HG02852 (cell line): ENCODE measurements at regions not wholly inside any gene's neighbourhood (a gene's known extent, or its start where the extent isn't known, plus 50 kb on each side); places are given as distances from the start of the nearest gene placed in this dataset.
"Not testable (repeated sequence)": the region's sequence is repeated elsewhere in the genome, so short reads cannot be mapped to it uniquely, and the experiment has no call there.

Experiments used
- ATAC-seq: cut with Tn5 transposase; IDR thresholded peaks from one replicate; pipeline ENCODE4 v1.9.1; 2021; ENCODE audit warnings: mild to moderate bottlenecking, moderate library complexity; ENCODE audit not compliant: unreplicated experiment

DNA sequence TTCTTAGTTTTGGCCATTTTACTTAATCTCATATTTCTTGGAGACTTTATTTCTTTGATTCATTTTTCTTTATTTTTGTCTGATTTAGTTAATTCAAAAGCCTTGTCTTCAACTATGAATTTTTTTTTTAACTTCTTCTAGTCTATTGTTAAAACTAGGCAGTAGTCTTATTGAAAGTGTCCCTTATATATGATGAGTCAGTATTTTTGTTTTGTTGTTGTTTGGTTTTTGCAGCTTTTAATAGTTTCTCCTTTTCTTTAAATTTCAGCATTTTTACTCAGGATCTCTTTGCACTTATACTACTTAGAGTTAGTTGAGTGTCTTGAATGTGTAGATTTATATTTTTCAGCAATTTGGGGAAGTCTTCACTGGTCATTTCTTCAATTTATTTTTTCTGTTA, 758.5 kb upstream of the CDH8 start:
- ATAC-seq: no peak

DNA sequence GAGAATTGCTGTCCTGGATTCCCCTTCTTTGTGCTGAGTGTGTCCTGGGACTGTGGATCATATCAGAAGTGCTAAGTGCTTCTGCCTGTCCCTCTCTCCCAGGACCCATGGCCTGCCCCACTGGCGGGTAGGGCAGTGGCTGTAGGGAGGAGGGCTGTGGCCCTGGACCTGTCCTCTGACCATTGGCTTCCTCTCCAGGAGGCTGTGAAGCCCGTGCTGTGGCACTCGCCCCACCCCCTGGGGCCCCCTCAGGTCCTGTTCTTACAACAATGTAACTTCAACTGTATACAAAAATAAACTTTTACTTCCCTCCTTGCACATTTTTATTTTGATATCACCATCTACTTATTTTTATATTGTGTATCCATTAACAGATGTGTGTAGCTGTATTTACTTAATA, 743.8 kb upstream of the CDH8 start:
- ATAC-seq: not testable (repeated sequence)

DNA sequence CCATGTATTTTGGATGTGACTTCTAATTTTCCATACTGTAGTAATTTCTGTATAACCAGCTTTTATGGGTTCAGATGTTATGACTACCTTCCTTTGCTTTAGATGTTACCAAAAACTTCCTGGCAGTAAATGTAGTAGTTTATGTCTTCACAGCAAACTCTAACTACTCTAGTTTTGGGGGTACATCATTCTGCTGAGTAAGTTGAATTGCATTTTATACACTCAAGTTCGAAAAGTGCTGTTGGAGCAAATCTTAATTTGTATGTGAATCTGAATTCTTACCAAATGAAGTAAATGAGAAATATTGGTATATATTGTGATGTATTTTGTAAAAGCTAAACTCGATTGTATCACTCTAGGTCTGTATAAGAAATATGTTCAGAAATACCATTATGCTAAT, 728.3 kb upstream of the CDH8 start:
- ATAC-seq: no peak

DNA sequence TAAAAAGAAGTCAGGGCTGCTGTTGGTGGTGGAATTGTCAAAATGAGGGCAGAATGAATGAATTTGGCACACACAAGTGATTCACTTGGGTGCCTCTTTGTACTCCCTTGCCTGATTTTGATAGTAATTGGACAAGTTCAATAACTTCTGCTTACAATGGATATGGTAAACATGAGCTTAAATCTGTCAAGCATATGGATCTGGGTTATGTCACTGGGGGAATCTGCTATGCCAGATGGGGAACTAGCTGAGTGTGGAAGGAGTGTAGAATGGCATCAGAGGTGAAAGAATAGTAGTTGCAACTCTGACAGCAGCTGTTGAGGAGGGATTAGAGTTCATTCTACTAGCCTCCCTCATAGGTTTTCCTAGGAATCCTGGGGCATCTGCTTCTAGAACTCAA, 724.2 kb upstream of the CDH8 start:
- ATAC-seq: no peak

DNA sequence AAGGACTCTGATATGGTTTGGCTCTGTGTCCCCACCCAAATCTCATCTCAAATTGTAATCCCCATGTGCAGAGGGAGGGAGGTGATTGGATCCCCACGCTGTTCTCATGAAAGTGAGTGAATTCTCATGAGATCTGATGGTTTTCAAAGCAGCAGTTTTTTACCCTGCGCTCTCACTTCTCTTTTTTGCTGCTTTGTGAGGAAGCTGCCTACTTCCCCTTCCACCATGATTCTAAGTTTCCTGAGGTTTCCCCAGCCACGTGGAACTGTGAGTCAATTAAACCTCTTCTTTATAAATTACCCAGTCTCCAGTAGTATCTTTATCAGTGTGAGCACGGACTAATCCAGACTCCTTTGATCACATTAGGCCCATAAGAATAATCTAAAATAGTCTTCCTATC, 719.7 kb upstream of the CDH8 start:
- ATAC-seq: no peak

DNA sequence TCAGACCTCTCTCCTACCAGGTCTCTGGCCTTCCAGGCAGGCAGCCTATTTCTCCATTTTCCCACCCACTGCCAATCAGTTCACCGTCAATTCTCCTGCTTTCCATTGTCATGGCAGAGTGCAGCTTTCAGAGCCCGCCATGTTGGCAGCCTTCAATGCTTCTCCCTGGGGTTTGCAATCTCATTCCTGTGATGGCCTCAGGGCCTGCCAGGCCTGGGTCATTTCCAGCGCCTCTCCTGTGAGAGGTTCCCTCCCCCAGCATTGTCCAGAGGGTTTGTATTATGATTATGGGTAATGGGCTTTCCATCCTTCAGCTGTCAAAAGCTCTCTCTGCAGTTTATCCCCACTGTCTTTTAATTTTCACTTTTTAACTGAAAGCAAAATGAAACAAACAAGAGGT, 716.6 kb upstream of the CDH8 start:
- ATAC-seq: no peak

DNA sequence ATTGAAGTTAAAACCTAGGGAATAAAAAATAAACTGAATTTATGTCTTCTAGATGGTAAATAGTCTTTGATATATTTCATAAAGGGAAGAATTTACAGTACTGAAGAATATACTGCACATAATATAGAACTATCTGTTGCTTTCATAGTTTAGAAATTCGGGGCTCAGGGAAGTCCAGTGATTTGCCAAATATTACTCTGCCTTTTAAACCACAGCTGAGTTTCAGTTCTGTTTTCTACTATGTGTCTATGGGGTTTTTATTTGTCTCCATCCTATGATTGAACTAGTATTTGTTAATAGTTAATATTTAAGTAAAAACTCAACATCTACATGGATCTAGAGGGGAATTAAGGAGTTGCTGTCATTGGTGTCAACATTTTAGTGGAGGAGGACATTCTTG, 715.0 kb upstream of the CDH8 start:
- ATAC-seq: peak; percentile 70

DNA sequence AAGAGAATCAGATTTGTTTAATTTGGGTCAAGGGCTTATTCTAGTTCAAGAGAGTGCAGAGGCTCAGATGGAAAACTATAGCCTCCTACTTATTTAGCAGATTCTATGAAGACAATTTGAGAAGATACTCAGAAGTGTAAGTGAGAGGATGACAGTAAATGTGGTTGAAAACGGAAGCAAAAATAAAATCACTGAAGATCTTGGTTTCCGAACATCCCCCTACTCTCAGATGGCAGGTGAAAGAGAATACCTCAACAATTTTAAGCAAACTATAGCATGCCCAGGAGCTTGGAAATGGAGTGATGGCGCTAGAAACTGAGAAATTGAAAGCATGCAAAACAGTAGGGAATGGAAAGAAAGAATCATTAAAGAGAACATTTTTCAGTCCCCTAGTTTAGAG, 705.5 kb upstream of the CDH8 start:
- no peak for ATAC-seq

DNA sequence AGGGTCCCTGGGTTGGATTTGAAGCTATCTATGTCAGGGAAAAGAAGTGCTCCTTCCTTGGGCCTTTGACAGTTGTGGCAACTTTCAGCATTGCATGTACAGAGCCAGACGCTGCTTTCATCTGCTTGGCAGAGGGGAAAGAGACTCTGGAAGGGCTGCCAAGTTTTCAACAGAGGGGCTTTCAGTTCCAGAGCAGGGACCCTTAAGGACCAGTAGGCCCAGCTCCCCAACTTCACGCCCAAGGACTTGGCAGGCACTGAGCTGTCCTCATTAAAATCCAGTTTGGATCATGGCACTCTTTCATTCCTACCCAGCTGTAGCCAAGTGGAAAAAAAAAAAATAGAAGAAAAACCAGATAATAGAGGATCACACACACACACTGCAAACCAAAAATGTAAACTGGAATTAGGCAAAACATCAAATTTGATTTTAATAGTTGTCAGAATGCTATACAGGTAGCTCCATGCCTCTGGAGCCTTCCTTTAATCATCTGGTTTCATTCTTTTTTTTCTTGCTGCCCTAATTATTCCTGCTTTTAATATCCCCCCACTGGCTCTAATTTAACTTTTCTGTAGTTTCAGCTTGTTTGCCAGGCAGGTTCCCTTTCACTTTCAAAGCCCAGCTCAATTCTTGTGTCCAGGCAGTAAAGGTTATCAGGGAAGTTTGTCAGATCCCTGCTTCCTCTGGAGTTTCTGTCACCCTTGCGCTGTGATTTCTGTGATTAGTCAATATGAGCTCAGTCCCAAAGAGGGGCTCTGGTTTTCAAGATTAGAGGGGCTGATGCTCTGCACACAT, 702.6 kb upstream of the CDH8 start:
- no peak for ATAC-seq

DNA sequence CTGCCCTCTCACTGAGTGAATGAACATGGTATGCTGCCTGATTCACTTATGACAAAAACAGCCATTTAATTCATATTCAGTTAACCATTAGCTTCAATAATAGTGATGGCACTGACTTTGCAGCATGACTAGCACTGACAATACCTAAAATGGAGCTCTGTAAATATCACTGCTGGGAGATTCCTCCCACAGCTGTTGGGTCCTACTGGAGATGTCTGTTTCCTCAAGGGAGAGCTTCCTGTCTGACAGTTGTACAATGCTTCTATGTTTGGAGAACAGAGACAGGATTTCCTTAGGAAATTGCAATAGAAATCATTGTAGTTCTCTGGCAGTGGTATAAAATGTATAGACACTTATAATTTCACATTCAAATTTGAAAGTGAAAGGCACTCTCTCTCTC, 695.9 kb upstream of the CDH8 start:
- ATAC-seq: no peak

DNA sequence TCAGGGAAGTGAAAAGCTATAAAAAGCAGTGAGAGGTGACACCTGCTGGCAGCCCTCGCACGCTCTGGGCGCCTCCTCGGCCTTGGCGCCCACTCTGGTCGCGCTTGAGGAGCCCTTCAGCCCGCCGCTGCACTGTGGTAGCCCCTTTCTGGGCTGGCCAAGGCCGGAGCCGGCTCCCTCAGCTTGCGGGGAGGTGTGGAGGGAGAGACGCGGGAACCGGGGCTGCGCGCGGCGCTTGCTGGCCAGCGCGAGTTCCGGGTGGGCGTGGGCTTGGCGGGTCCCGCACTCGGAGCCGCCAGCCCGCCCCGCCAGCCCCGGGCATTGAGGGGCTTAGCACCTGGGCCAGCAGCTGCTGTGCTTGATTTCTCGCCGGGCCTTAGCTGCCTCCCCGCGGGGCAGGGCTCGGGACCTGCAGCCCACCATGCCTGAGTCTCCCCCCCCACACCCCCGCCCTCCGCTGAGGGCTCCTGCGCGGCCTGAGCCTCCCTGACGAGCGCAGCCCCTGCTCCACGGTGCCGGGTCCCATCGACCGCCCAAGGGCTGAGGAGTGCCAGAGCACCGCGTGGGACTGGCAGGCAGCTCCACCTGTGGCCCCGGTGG, 688.5 kb upstream of the CDH8 start:
- ATAC-seq: not testable (repeated sequence)

DNA sequence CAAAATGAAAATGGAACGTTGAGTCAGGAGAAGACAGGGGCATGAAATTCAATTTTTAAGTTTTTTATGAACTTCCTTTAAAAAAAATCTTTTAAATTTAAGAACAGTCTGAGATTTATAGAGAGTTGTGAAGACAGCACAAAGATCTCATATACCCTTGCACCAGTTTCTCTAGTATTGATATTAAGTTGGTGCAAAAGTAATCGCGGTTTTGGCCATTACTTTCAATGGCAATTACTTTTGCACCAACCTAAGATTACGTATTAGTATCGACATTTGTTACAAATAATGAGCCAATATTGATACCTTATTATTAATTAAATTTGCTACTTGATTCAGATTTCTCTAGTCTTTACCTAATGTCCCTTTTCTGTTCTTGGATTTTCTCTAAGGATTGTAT, 684.4 kb upstream of the CDH8 start:
- no peak for ATAC-seq

DNA sequence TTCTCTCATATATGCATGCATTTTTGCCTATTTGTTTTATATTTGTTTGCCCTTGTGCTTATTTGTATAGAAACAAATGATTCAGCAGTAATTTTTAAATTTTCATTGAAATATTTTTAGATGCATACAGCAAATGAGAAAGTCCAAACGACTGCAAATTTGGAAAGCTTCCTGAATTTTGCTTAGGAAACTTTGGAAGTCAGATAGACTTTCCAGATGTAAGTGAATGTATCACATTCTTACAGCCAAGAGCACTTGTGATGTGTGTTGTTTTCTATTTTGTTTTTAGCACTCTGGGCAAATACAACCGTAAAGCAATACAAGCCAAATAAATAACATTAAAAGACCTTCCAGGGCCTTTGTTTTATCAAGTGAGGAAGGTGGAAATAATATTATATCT, 680.8 kb upstream of the CDH8 start:
- ATAC-seq: no peak

DNA sequence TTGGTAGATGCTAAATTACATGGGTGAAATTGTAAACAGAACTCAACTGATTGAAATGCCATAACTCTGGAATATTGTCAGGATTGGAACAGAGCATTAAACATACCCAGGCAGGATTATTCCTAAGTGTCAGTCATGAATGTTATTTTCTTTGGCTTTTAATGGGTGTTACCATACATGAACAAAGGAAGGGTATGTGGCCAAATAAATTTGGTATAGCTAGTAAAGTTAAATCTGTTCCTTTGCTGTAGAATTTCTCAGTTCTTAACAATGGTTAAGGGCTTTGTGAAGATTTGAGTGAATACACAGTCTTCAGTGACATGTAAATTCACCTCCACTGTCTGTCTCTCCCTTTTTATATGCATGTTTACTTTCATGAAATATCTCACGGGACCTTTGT, 679.5 kb upstream of the CDH8 start:
- no peak for ATAC-seq

DNA sequence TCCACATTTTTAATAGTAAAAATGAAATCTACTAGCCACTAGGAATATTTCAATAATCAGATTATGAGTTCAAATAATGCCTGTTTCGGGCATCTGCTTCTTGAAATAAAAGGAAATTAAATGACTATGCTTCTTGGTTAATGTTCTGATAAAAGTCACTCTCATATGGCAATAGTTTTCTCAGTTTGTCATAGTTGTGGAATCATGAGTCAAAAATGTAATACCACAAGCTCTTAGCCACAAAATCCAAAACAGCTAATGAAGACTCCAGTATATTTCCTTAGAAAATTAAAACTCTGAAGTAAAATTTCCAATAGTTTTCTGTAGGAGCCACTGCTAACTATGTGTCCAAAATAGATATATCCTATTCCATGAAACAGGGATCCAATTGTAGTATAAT, 676.3 kb upstream of the CDH8 start:
- no peak for ATAC-seq

DNA sequence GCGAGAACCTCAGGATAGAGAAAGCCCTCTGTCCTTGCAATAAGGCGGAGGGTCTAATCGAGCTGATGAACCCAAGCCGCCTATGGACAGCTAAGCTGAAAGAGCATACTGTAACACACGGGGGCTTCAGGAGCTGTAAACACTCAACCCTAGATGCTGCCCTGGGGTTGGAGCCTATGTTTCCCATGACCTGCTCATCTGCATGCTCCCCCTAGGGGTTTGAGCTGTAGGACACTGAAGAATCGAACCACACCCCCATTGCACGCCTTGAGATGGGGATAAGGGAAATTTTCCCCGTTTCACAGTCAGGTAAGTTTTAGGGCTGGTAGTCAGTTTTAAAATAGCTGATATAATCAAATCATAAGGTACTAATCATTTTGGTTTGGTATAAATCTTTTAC, 675.6 kb upstream of the CDH8 start:
- no peak for ATAC-seq

DNA sequence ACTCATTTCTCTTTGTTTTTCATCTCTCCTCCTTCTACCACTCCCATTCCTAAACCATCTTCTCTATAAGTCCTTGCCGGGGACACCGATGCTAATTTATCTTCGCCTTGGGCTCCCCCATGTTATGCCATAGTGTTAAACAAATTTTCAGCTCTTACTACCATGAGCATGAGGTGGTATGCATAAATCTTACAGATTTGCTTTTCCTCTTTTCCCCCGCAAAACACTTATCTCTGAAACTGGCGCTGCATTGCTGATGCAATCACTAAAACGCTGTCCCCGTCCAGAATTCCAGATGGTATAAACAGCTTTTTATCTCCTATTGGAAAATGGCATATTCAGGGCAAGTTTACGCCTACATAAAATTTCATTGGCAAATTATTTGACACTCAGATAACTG, 673.6 kb upstream of the CDH8 start:
- ATAC-seq: no peak

DNA sequence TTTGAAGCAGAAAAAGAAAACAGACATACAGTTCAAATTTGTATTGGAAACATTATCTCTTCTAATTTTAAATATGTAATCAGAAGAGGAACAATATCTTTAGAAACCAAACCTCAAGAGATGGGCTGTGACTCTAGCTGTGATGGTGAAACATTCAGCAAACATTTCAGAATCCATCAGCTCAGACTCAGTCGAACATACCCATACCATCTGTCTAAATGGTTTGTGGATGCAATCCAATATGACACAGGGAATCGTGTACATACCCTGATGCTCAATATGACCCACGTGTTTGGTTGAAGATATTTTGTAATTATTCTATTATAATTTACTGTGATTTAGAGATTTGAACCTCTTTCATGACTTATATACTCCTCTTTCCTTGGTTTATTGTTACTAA, 665.2 kb upstream of the CDH8 start:
- ATAC-seq: no peak

DNA sequence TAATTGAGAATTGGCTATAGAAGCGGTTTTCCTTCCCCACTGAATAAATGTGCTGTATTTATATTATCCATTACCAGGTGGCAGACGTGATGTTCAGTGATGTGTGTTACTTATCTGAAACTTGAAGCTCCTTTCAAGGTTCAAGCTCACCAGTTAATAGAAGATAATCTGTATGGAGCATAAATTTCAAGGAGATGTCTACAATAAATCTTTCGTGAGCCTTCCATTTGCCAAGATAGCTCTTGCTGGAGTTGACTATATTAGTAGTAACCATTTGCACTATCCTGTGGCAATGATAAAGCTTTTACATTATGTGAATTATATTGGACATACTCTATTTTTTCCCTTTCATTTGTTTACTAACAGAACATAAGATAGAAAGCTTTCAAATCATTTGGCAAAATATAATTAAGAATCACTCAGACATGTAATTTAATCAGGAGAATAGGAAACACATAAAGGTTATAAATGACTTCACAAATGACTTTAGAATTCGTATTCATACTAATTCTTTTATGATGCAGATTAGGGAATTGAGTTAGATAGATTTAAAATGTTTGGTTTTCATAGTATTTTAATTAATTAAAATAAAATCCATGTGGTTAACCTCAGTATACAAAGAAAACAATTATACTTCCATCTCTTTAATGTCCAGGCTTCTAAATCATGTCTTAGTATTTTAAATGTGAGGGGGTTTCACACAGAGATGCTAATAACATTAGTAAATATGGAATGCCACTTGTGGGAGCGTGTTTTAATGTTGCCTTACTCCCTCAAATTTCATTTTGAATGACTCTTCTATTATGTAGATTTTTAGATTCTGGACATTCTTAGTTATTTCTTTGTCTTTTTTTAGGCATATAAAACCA, 664.4 kb upstream of the CDH8 start:
- ATAC-seq: no peak

DNA sequence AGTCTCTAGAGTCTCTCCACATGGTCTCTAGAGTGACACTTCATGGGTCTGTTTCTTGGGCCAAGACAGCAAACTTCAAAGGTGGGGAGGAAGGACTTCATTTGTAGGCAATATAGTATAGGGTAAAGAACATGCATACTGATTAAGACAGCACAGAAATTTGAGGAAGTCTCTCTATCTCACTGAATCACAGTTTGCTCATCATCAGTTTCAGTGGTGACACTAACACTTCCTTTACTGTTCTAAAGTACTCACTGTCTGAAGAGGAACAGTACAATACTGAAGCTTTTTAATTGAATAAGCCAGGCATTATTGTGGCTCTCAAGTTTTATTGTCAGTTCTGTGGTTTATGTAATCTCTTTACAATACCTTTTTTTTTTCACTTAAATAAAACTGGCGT, 656.4 kb upstream of the CDH8 start:
- peak; percentile 93 for ATAC-seq

DNA sequence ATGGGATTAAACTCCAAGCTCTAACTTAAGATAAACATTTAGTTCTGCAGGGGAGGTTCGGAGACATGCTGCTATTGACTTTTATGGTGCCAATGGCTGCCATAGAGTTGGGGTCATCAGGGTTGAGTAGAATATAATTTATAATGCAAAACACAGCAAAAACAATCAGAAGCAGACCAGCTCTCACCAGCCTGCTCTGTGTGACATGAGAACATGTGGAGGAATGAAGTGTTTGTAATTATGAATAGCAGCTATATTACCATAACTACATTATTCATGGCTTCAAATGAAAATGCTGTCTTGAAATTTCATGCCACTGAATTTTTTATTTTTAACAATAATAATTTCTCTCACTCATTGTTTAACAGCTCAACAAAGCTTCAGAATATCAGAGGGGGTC, 645.6 kb upstream of the CDH8 start:
- ATAC-seq: no peak

DNA sequence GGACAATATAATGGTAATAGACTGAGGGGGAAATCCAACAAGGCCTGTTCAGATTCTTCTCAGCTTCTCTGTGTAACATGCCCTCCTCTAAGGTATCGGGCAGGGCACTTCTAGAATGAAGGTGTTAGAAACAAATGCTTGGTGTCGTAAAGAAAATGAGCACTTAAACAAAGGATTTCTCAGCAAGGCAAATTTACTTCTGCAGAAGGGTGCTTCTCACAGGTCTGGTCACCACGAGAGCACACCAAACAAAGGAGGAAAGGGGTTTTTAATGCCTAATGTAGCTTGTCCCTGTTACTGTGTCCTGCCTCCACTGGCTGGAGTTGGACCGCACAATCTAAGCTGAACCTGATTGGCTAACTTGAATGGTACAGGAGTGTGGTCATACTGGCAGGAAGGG, 642.6 kb upstream of the CDH8 start:
- ATAC-seq: no peak
